ENCODE measurements at regions not wholly inside any gene's neighbourhood (a gene's known extent, or its start where the extent isn't known, plus 50 kb on each side); places are given as distances from the start of the nearest gene placed in this dataset.

DNA sequence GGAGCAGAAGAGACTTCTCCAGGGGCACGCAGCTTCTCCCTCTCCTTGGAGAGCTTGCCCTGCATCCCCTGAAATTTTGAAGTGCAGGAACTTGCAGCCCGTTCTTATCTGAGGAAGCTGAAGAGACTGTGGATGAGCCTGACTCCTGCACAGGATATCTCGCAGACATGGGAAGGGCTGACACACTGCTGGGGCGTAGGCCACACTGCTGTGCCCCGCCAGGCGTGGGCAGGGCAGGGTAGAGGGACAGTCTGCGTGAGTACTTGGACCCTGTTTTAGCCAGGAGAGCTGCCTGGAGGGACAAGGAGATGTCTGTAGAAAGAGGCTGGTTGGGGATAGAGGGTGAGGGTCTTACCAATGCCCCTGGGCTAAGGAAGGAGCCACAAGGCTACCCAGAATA lies 353.7 kb upstream of the NBEA start:
- TF ChIP-seq TCF4 (CRISPR knock-in tag; IDR thresholded peaks at IDR 0.05; ENCODE audit: borderline replicate concordance) (no peak), PPARA (CRISPR knock-in tag; IDR thresholded peaks at IDR 0.05; ENCODE audit: borderline replicate concordance) (no peak), RARB (CRISPR knock-in tag; IDR thresholded peaks at IDR 0.05) (no peak), ZFP30 (CRISPR knock-in tag; IDR thresholded peaks at IDR 0.05) (no peak), TOX (CRISPR knock-in tag; IDR thresholded peaks at IDR 0.05; ENCODE audit: borderline replicate concordance) (no peak), ZC3H10 (CRISPR knock-in tag; IDR thresholded peaks at IDR 0.05) (no peak), BACH2 (CRISPR knock-in tag; IDR thresholded peaks at IDR 0.05; ENCODE audit: borderline replicate concordance) (no peak)
- TF ChIP-seq, protein P1, sequence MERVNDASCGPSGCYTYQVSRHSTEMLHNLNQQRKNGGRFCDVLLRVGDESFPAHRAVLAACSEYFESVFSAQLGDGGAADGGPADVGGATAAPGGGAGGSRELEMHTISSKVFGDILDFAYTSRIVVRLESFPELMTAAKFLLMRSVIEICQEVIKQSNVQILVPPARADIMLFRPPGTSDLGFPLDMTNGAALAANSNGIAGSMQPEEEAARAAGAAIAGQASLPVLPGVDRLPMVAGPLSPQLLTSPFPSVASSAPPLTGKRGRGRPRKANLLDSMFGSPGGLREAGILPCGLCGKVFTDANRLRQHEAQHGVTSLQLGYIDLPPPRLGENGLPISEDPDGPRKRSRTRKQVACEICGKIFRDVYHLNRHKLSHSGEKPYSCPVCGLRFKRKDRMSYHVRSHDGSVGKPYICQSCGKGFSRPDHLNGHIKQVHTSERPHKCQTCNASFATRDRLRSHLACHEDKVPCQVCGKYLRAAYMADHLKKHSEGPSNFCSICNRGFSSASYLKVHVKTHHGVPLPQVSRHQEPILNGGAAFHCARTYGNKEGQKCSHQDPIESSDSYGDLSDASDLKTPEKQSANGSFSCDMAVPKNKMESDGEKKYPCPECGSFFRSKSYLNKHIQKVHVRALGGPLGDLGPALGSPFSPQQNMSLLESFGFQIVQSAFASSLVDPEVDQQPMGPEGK (CRISPR knock-in tag; IDR thresholded peaks at IDR 0.05; ENCODE audit: borderline replicate concordance) = no peak
- ATAC-seq = no peak

DNA sequence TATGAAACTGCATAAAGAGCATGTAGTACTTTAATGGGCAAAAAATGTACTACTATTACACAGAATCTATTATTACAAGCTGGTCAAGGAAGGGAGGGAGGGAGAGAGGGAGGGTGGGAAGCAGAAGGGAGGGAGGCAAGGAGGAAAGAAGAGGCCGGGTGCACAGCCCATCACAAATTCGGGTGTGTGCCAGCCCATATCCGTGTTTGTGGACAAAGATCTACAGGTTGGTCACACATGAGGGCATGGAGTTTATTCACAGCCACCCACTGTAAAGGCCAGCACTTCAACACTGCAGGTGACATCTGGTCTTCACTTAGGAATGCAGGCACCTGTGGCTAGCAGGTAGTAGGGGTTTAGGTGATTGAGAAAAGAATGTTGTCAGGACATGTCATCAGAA lies 352.5 kb upstream of the NBEA start:
- TF ChIP-seq ZFP30 (CRISPR knock-in tag; IDR thresholded peaks at IDR 0.05) = no peak
- TF ChIP-seq BACH2 (CRISPR knock-in tag; IDR thresholded peaks at IDR 0.05; ENCODE audit: borderline replicate concordance) = no peak
- TF ChIP-seq ESRRG (CRISPR knock-in tag; IDR thresholded peaks at IDR 0.05) = no peak
- TF ChIP-seq ZNF8 (CRISPR knock-in tag; IDR thresholded peaks at IDR 0.05) = no peak
- TF ChIP-seq OSR1 (CRISPR knock-in tag; IDR thresholded peaks at IDR 0.05) = no peak
- TF ChIP-seq CSDC2 (CRISPR knock-in tag; IDR thresholded peaks at IDR 0.05) = no peak
- TF ChIP-seq, protein P2, sequence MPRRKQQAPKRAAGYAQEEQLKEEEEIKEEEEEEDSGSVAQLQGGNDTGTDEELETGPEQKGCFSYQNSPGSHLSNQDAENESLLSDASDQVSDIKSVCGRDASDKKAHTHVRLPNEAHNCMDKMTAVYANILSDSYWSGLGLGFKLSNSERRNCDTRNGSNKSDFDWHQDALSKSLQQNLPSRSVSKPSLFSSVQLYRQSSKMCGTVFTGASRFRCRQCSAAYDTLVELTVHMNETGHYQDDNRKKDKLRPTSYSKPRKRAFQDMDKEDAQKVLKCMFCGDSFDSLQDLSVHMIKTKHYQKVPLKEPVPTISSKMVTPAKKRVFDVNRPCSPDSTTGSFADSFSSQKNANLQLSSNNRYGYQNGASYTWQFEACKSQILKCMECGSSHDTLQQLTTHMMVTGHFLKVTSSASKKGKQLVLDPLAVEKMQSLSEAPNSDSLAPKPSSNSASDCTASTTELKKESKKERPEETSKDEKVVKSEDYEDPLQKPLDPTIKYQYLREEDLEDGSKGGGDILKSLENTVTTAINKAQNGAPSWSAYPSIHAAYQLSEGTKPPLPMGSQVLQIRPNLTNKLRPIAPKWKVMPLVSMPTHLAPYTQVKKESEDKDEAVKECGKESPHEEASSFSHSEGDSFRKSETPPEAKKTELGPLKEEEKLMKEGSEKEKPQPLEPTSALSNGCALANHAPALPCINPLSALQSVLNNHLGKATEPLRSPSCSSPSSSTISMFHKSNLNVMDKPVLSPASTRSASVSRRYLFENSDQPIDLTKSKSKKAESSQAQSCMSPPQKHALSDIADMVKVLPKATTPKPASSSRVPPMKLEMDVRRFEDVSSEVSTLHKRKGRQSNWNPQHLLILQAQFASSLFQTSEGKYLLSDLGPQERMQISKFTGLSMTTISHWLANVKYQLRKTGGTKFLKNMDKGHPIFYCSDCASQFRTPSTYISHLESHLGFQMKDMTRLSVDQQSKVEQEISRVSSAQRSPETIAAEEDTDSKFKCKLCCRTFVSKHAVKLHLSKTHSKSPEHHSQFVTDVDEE (CRISPR knock-in tag; IDR thresholded peaks at IDR 0.05) = no peak
- TF ChIP-seq SNAI2 (CRISPR knock-in tag; IDR thresholded peaks at IDR 0.05) = no peak
- TF ChIP-seq TCF4 (CRISPR knock-in tag; IDR thresholded peaks at IDR 0.05; ENCODE audit: borderline replicate concordance) = no peak
- TF ChIP-seq TOX (CRISPR knock-in tag; IDR thresholded peaks at IDR 0.05; ENCODE audit: borderline replicate concordance) = no peak
- TF ChIP-seq, protein P3, sequence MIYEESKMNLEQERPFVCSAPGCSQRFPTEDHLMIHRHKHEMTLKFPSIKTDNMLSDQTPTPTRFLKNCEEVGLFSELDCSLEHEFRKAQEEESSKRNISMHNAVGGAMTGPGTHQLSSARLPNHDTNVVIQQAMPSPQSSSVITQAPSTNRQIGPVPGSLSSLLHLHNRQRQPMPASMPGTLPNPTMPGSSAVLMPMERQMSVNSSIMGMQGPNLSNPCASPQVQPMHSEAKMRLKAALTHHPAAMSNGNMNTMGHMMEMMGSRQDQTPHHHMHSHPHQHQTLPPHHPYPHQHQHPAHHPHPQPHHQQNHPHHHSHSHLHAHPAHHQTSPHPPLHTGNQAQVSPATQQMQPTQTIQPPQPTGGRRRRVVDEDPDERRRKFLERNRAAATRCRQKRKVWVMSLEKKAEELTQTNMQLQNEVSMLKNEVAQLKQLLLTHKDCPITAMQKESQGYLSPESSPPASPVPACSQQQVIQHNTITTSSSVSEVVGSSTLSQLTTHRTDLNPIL (CRISPR knock-in tag; IDR thresholded peaks at IDR 0.05; ENCODE audit: low read depth) = no peak
- no peak for TF ChIP-seq PPARA (CRISPR knock-in tag; IDR thresholded peaks at IDR 0.05; ENCODE audit: borderline replicate concordance)
- TF ChIP-seq, protein P1 (CRISPR knock-in tag; IDR thresholded peaks at IDR 0.05; ENCODE audit: borderline replicate concordance) = no peak
- ATAC-seq = no peak

DNA sequence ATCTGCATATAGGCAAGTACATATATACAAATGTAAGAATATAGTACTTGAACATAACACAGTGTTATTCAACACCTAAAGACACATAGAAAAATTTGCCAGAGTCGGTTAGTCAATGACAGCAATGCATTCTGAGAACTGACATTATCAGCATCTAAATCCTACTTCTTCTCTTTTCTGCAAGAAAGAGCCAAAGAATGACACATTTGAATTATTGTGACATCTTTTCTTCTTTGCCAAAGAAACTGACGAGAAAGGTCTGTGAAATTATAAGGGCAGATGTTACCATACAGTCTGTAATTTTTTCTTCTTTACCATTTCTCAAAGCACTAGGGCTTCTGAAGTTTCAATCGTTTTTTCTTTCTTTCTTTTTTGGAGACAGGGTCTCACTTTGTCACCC lies 350.9 kb upstream of the NBEA start:
- TF ChIP-seq, protein P4, sequence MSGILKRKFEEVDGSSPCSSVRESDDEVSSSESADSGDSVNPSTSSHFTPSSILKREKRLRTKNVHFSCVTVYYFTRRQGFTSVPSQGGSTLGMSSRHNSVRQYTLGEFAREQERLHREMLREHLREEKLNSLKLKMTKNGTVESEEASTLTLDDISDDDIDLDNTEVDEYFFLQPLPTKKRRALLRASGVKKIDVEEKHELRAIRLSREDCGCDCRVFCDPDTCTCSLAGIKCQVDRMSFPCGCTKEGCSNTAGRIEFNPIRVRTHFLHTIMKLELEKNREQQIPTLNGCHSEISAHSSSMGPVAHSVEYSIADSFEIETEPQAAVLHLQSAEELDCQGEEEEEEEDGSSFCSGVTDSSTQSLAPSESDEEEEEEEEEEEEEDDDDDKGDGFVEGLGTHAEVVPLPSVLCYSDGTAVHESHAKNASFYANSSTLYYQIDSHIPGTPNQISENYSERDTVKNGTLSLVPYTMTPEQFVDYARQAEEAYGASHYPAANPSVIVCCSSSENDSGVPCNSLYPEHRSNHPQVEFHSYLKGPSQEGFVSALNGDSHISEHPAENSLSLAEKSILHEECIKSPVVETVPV (CRISPR knock-in tag; IDR thresholded peaks at IDR 0.05) = no peak
- TF ChIP-seq, protein P1 (CRISPR knock-in tag; IDR thresholded peaks at IDR 0.05; ENCODE audit: borderline replicate concordance) = no peak
- TF ChIP-seq ZNF565 (CRISPR knock-in tag; conservative IDR thresholded peaks at IDR 0.05; ENCODE audit: low read depth) = no peak
- TF ChIP-seq ZFP30 (CRISPR knock-in tag; IDR thresholded peaks at IDR 0.05) = no peak
- TF ChIP-seq ARNTL (CRISPR knock-in tag; IDR thresholded peaks at IDR 0.05; ENCODE audit: borderline replicate concordance, low read depth) = no peak
- TF ChIP-seq ZNF70 (CRISPR knock-in tag; IDR thresholded peaks at IDR 0.05) = no peak
- TF ChIP-seq ESRRG (CRISPR knock-in tag; IDR thresholded peaks at IDR 0.05) = no peak
- no peak for TF ChIP-seq RARB (CRISPR knock-in tag; IDR thresholded peaks at IDR 0.05)
- TF ChIP-seq OSR1 (CRISPR knock-in tag; IDR thresholded peaks at IDR 0.05) = no peak
- TF ChIP-seq TOX (CRISPR knock-in tag; IDR thresholded peaks at IDR 0.05; ENCODE audit: borderline replicate concordance) = no peak
- no peak for TF ChIP-seq ISL1 (CRISPR knock-in tag; IDR thresholded peaks at IDR 0.05)
- TF ChIP-seq ZNF8 (CRISPR knock-in tag; IDR thresholded peaks at IDR 0.05) = no peak
- TF ChIP-seq TCF4 (CRISPR knock-in tag; IDR thresholded peaks at IDR 0.05; ENCODE audit: borderline replicate concordance) = no peak
- TF ChIP-seq, protein P2 (CRISPR knock-in tag; IDR thresholded peaks at IDR 0.05) = no peak
- TF ChIP-seq CSDC2 (CRISPR knock-in tag; IDR thresholded peaks at IDR 0.05) = no peak
- no peak for TF ChIP-seq ZC3H10 (CRISPR knock-in tag; IDR thresholded peaks at IDR 0.05)
- no peak for TF ChIP-seq BACH2 (CRISPR knock-in tag; IDR thresholded peaks at IDR 0.05; ENCODE audit: borderline replicate concordance)
- no peak for ATAC-seq

All from SK-N-SH treated with all-trans-retinoic acid at 6 μM for 48 hours (cell line).